GM23338 (cell line): ENCODE measurements at regions not wholly inside any gene's neighbourhood (a gene's known extent, or its start where the extent isn't known, plus 50 kb on each side); places are given as distances from the start of the nearest gene placed in this dataset.

Source experiments
- ATAC-seq: fragments of 200-7000 bp; cut with Tn5 transposase; 3 replicates; pipeline ENCODE4 v1.9.1; 2020
- DNase-seq: peaks from one replicate; pipeline ENCODE4 v3.0.0-alpha.2; 2015; ENCODE audit warnings: low spot score
- H2AFZ ChIP-seq: fragments of 200-600 bp; sonication (generic); 2 replicates; pipeline ENCODE4 v1.8.0; 2016; ENCODE audit warnings: antibody characterized with exemption, mild to moderate bottlenecking, moderate library complexity
- H3F3A ChIP-seq: fragments of 200-600 bp; sonication (generic); replicated peaks from 2 replicates; pipeline ENCODE4 v1.8.0; 2017; ENCODE audit warnings: antibody characterized with exemption, mixed run types, low read depth
- H3K27ac ChIP-seq: fragments of 200-600 bp; sonication (generic); 2 replicates; pipeline ENCODE4 v1.6.1; 2016; ENCODE audit warnings: low read depth
- H3K27me3 ChIP-seq: fragments of 200-600 bp; sonication (generic); 2 replicates; pipeline ENCODE4 v1.8.0; 2016; ENCODE audit warnings: mild to moderate bottlenecking, mixed run types, moderate library complexity; ENCODE audit not compliant: insufficient read depth
- H3K36me3 ChIP-seq: fragments of 200-600 bp; sonication (generic); 2 replicates; pipeline ENCODE4 v1.8.0; 2016; ENCODE audit warnings: mild to moderate bottlenecking; ENCODE audit not compliant: insufficient read depth
- H3K4me1 ChIP-seq: fragments of 200-600 bp; sonication (generic); 2 replicates; pipeline ENCODE4 v1.8.0; 2016; ENCODE audit warnings: mild to moderate bottlenecking, moderate library complexity; ENCODE audit not compliant: insufficient read depth
- H3K4me2 ChIP-seq: fragments of 200-600 bp; sonication (generic); 2 replicates; pipeline ENCODE4 v1.7.1; 2017; ENCODE audit warnings: mixed run types
- H3K4me3 ChIP-seq: fragments of 200-600 bp; sonication (generic); 2 replicates; pipeline ENCODE4 v1.6.1; 2016; ENCODE audit warnings: mixed run types
- H3K79me2 ChIP-seq: fragments of 200-600 bp; sonication (generic); replicated peaks from 2 replicates; pipeline ENCODE4 v1.8.0; 2017; ENCODE audit warnings: mild to moderate bottlenecking; ENCODE audit not compliant: insufficient read depth
- H3K9me2 ChIP-seq: fragments of 200-600 bp; sonication (generic); 2 replicates; pipeline ENCODE4 v1.8.0; 2017; ENCODE audit not compliant: insufficient read depth
- H4K20me1 ChIP-seq: fragments of 200-600 bp; sonication (generic); replicated peaks from 2 replicates; pipeline ENCODE4 v1.8.0; 2017; ENCODE audit warnings: mild to moderate bottlenecking; ENCODE audit not compliant: insufficient read depth
- H3K27ac Mint-ChIP-seq: 2 replicates; pipeline ENCODE4 v1.8.0; 2020; ENCODE audit warnings: inconsistent platforms, mild to moderate bottlenecking, moderate library complexity, mixed read lengths
- H3K27me3 Mint-ChIP-seq: 3 replicates; pipeline ENCODE4 v1.8.0; 2022; ENCODE audit warnings: low read depth, mild to moderate bottlenecking, moderate library complexity, mixed read lengths, inconsistent platforms; ENCODE audit not compliant: insufficient read depth, poor library complexity
- H3K36me3 Mint-ChIP-seq: 3 replicates; pipeline ENCODE4 v1.8.0; 2021; ENCODE audit warnings: low read depth, mild to moderate bottlenecking, inconsistent platforms, moderate library complexity, mixed read lengths
- H3K4me1 Mint-ChIP-seq: 3 replicates; pipeline ENCODE4 v1.8.0; 2020; ENCODE audit warnings: mild to moderate bottlenecking, inconsistent platforms, mixed read lengths
- H3K4me3 Mint-ChIP-seq: 3 replicates; pipeline ENCODE4 v1.8.0; 2021; ENCODE audit warnings: moderate library complexity, mild to moderate bottlenecking, inconsistent platforms, mixed read lengths
- H3K9me3 Mint-ChIP-seq: 3 replicates; pipeline ENCODE4 v1.8.0; 2020; ENCODE audit warnings: moderate library complexity, mild to moderate bottlenecking, inconsistent platforms, mixed read lengths
- CREB1 ChIP-seq: fragments of 250-450 bp; sonication (Bioruptor Pico); IDR thresholded peaks from 2 replicates; pipeline ENCODE4 v1.5.0; 2020; ENCODE audit warnings: low read depth, mild to moderate bottlenecking, moderate library complexity
- CTCF ChIP-seq, 2 experiments: fragments of 200-600 bp in 1 of 2; sonication (generic) in 1 of 2; conservative IDR thresholded peaks; 2 replicates each; pipeline versions ENCODE4 v1.5.1 to v1.6.1; 2016 to 2017; ENCODE audit warnings: antibody characterized with exemption in 2 of 2, low read depth in 2 of 2, mild to moderate bottlenecking in 2 of 2, moderate library complexity in 1 of 2
- ETS1 ChIP-seq: IDR thresholded peaks from 2 replicates; pipeline ENCODE4 v1.6.1; 2016; ENCODE audit warnings: antibody characterized with exemption
- EZH2 ChIP-seq: fragments of 200-600 bp; sonication (generic); IDR thresholded peaks from one replicate; pipeline ENCODE4 v1.8.0; 2017; ENCODE audit warnings: antibody characterized with exemption, mild to moderate bottlenecking, low read depth; ENCODE audit not compliant: unreplicated experiment
- EZH2phosphoT487 ChIP-seq: fragments of 200-600 bp; sonication (generic); IDR thresholded peaks from one replicate; pipeline ENCODE4 v1.8.1; 2018; ENCODE audit warnings: antibody characterized with exemption; ENCODE audit not compliant: unreplicated experiment
- JUNB ChIP-seq: IDR thresholded peaks from one replicate; pipeline ENCODE4 v1.6.1; 2016; ENCODE audit warnings: antibody characterized with exemption; ENCODE audit not compliant: unreplicated experiment
- NANOG ChIP-seq: IDR thresholded peaks from 2 replicates; pipeline ENCODE4 v1.6.1; 2016; ENCODE audit warnings: antibody characterized with exemption, borderline replicate concordance
- POLR2AphosphoS5 ChIP-seq: IDR thresholded peaks from 2 replicates; pipeline ENCODE4 v1.6.1; 2016; ENCODE audit warnings: antibody characterized with exemption, low read depth
- REST ChIP-seq: IDR thresholded peaks from one replicate; pipeline ENCODE4 v1.6.1; 2018; ENCODE audit warnings: antibody characterized with exemption; ENCODE audit not compliant: unreplicated experiment
- STAT1 ChIP-seq: IDR thresholded peaks from one replicate; pipeline ENCODE4 v1.6.1; 2016; ENCODE audit warnings: antibody characterized with exemption; ENCODE audit not compliant: unreplicated experiment
- ZNF114 ChIP-seq: fragments of 250-450 bp; sonication (Bioruptor Pico); IDR thresholded peaks from 2 replicates; pipeline ENCODE4 v1.5.0; 2020; ENCODE audit warnings: mild to moderate bottlenecking, moderate library complexity
- ZNF331 ChIP-seq: fragments of 250-450 bp; sonication (Bioruptor Pico); IDR thresholded peaks from 2 replicates; pipeline ENCODE4 v1.5.0; 2020; ENCODE audit warnings: low read depth, mild to moderate bottlenecking, moderate library complexity
- ZNF462 ChIP-seq: fragments of 250-450 bp; sonication (Bioruptor Pico); IDR thresholded peaks from 2 replicates; pipeline ENCODE4 v1.5.0; 2020; ENCODE audit warnings: mild to moderate bottlenecking, moderate library complexity

GRCh38 chr7:131940621-131941165, 384.3 kb upstream of the PODXL start:
- peaks cover 7% of the 10 kb centered on the region; the same call in 1 of the 2 replicates for H3K27me3 ChIP-seq
- H3K4me2 ChIP-seq = no peak overlapping the region
- H3K4me3 Mint-ChIP-seq = no peak overlapping the region
- H4K20me1 ChIP-seq = no peaks in the 10 kb centered on the region
- H3K27ac Mint-ChIP-seq = no peak overlapping the region
- no peaks in the 10 kb centered on the region for H3K36me3 Mint-ChIP-seq
- no peaks in the 10 kb centered on the region for H3F3A ChIP-seq
- no peak overlapping the region for H3K27ac ChIP-seq
- H3K4me3 ChIP-seq = no peak overlapping the region
- no peak for DNase-seq
- H3K36me3 ChIP-seq = no peaks in the 10 kb centered on the region
- no peaks in the 10 kb centered on the region for H3K4me1 ChIP-seq
- ATAC-seq = no peak
- H3K79me2 ChIP-seq = no peaks in the 10 kb centered on the region
- no peak for TF ChIP-seq STAT1
- TF ChIP-seq CREB1 (CRISPR knock-in tag) = no peak
- no peak for TF ChIP-seq EZH2
- TF ChIP-seq JUNB = no peak
- no peak for TF ChIP-seq EZH2phosphoT487
- no peak for TF ChIP-seq POLR2AphosphoS5
- no peak for TF ChIP-seq ZNF331 (CRISPR knock-in tag)
- TF ChIP-seq NANOG = no peak
- no peak for TF ChIP-seq ZNF462 (CRISPR knock-in tag)
- no peak for TF ChIP-seq CTCF (conservative IDR thresholded peaks at IDR 0.05; ENCODE audit: low read depth in 2 of 2)
- no peak for TF ChIP-seq REST
- TF ChIP-seq ZNF114 (CRISPR knock-in tag) = no peak
- TF ChIP-seq ETS1 = no peak
- no peaks in the 10 kb centered on the region for H3K4me1 Mint-ChIP-seq
- H3K9me3 Mint-ChIP-seq = peaks cover 11% of the 10 kb centered on the region; the same call in 1 of the 3 replicates
- peaks cover 13% of the 10 kb centered on the region for H3K27me3 Mint-ChIP-seq
- H3K9me2 ChIP-seq = no peaks in the 10 kb centered on the region
- no peak overlapping the region for H2AFZ ChIP-seq
